GM21526 (cell line): ENCODE measurements at regions not wholly inside any gene's neighbourhood (a gene's known extent, or its start where the extent isn't known, plus 50 kb on each side); places are given as distances from the start of the nearest gene placed in this dataset.
"Not testable (repeated sequence)": the region's sequence is repeated elsewhere in the genome, so short reads cannot be mapped to it uniquely, and the experiment has no call there.

Experiments used
- ATAC-seq: cut with Tn5 transposase; IDR thresholded peaks from one replicate; pipeline ENCODE4 v1.9.1; 2021; ENCODE audit warnings: moderate library complexity; ENCODE audit not compliant: unreplicated experiment, low FRiP score

- no peak for ATAC-seq
Observed at GRCh38 chr13:65746406-65746921, 1483.7 kb downstream of the PCDH9 start.

- no peak for ATAC-seq
Observed at GRCh38 chr13:65744836-65745235, 1485.3 kb downstream of the PCDH9 start.

DNA sequence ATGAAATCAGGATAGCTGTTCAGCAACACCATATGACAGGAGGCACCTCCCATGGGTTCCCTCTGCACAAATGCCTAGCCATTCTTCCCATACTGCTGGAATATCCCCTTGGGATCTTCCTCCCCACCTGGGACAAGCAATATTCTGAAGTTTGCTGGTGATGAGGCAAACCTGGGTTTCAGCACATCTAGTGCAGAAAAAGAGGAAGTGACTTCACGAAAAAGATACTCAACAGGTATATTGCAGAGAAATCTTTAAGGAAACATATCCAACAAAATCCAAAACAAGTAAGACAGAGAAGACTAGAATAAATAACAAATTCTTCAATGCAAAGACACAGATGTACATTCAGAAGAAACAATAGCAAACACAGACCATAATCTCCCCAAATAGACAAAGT is 1497.0 kb downstream of the PCDH9 start:
- no peak for ATAC-seq

DNA sequence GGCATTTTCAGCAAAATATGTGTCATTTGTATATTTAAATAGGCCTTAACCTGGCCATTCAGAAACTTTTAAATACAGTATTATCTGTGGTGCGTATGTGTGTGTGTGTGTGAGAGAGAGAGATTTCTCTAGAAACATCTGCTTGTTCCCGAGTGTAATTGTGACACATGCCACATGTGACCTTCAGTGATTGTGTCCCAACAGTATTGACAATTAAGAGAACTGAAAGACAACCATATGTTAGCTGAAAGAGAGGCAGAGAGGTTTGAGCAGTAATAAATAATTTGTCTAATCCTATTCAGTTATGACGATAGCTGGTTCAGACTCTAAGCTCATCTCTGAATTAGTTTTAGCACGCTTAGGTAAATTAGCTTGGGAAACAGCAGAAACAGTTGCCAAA is 1503.1 kb downstream of the PCDH9 start:
- ATAC-seq, result no peak

- no peak for ATAC-seq
Observed at GRCh38 chr13:65725006-65725405, 1505.1 kb downstream of the PCDH9 start.

DNA sequence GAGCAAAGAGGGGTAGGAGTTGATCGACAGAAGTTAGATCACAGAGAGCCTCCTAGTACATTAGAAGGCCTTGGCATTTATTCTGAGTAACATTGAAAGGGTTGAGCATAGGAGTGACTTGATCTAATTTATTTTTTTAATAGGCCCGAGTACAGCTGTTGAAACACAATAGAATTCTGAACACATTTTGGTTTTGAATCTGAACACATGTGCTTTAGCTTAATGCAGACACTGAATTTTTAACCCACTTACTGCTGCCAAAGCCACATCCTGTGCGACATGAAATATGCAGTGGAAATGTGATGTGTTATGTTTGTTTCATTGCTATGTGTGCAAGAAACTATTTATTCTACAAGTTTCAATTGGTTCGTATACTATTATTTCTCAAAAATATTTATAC is 1505.9 kb downstream of the PCDH9 start:
- ATAC-seq, result no peak

GRCh38 chr13:65722506-65722905 is 1507.6 kb downstream of the PCDH9 start:
- no peak for ATAC-seq

- no peak for ATAC-seq
Observed at GRCh38 chr13:65719831-65720230, 1510.3 kb downstream of the PCDH9 start.

GRCh38 chr13:65710514-65710913 is 1519.6 kb downstream of the PCDH9 start:
- no peak for ATAC-seq

- no peak for ATAC-seq
Observed at GRCh38 chr13:65697843-65698242, 1532.3 kb downstream of the PCDH9 start.

GRCh38 chr13:65679240-65679639 is 1550.9 kb downstream of the PCDH9 start:
- ATAC-seq, result no peak

DNA sequence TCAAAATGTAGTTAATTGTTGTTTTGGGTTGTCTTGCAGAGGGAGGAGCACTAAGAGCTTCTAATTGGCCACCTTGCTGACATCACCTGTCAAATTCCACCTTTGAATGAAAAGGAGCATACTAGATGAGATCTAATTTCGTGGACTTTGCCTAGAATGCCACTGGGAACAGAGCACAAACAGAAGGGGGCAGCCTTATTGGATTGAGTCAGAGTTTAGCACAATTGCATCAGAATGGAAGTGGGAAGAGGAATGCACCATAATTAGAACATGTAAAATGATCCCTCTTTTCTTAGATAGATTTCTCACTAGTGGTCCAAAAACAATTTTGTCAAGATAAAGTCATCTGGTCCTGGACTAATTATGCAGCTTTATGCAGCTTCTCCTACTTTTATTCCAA is 1552.2 kb downstream of the PCDH9 start:
- no peak for ATAC-seq

DNA sequence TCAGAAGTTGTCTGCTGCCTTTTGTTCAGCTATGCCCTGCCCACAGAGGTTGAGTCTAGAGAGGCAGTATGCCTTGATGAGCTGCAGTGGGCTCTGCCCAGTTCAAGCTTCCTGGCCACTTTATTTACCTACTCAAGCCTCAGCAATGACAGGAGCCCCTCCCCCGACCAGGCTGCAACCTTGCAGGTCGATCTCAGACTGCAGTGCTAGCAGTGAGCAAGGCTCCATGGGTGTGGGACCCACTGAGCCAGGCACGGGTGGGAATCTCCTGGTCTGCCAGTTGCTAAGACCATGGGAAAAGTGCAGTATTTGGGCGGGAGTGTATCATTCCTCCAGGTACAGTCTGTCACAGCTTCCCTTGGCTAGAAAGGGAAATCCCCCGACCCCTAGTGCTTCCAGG is 1554.8 kb downstream of the PCDH9 start:
- not testable (repeated sequence) for ATAC-seq

- no peak for ATAC-seq
Observed at GRCh38 chr13:65670014-65670625, 1560.0 kb downstream of the PCDH9 start.

- ATAC-seq, result no peak
Observed at GRCh38 chr13:65660731-65661130, 1569.4 kb downstream of the PCDH9 start.

- ATAC-seq, result no peak
Observed at GRCh38 chr13:65656740-65657329, 1573.3 kb downstream of the PCDH9 start.

- no peak for ATAC-seq
Observed at GRCh38 chr13:65653613-65654012, 1576.5 kb downstream of the PCDH9 start.

DNA sequence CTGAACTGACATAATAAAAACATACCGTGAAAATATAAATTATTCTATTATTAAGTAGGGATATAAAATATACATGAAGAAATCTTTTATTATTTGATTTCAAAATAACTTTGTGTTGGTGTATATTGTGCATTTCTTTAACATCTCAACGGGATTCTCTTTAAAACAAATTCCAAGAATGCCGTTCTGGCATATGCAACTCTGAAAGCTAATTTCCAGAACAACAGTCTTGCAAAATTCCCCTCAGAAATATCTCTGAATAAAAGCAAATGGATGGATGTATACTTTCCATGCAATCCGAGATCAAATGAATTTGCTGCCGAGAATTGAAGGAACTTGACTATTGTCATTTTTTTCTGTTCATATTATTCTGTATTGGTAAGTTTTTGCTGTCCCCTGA is 1579.8 kb downstream of the PCDH9 start:
- no peak for ATAC-seq

DNA sequence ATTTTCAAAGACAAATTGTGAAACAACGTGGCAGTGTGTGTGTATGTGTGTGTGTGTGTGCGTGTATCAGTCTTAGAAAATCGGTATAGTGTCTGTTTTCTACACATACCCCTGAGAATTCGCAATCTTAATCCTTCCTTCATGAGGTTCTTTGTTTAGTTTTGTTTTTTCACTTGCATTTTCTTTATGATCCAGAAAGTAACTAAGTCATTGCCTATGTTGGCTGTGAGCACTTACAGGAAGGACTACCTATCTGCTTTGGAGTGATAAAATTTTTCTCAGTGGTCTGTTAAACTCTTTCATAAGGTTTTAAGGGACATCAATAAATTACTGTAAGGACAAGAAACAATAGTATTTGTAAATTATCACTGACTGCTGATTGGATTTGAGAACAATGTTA is 1587.1 kb downstream of the PCDH9 start:
- ATAC-seq, result no peak

GRCh38 chr13:65642301-65642700 is 1587.8 kb downstream of the PCDH9 start:
- ATAC-seq, result no peak

DNA sequence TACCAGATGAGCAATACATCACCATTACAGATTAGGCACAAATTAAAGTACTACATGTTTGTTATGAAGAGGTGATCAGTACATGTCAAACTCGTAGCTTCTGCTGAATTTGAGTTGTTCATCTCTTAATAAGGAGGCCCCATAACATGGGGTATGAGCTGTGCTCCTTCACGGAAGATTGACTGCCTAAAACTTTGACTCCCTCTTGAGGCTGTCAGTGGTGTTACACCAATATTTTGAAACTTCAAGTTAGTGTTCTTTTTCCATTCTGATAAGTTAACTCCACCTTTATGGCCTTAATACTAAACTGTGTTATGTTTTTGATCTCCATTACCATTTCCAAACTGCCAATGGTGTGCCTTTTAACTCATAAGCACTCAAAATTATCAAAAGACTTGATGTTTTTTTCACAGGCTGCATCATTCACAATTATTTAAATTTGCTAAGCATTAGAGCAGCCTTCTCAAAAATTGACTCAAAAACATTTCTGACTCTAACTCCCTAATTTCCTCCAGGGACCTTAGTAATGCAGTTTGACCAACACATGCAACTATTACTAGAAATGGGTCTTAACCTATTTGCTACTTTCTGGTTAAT is 1591.5 kb downstream of the PCDH9 start:
- ATAC-seq, result peak; percentile 87

- ATAC-seq, result no peak
Observed at GRCh38 chr13:65633806-65634205, 1596.3 kb downstream of the PCDH9 start.
